ENCODE measurements at regions not wholly inside any gene's neighbourhood (a gene's known extent, or its start where the extent isn't known, plus 50 kb on each side); places are given as distances from the start of the nearest gene placed in this dataset.

GRCh38 chr2:226063704-226064440, 664.4 kb downstream of the NYAP2 start:
- FAIRE-seq, result no peak

GRCh38 chr2:226059961-226060627, 660.6 kb downstream of the NYAP2 start:
- no peak for FAIRE-seq

GRCh38 chr2:226057914-226058313, 658.4 kb downstream of the NYAP2 start:
- no peak for FAIRE-seq

- no peak for FAIRE-seq
Observed at GRCh38 chr2:226057365-226057764, 657.9 kb downstream of the NYAP2 start.

GRCh38 chr2:226052772-226053416, 653.4 kb downstream of the NYAP2 start:
- no peak for FAIRE-seq

- no peak for FAIRE-seq
Observed at GRCh38 chr2:226050822-226051221, 651.3 kb downstream of the NYAP2 start.

- FAIRE-seq, result no peak
Observed at GRCh38 chr2:226048611-226049010, 649.1 kb downstream of the NYAP2 start.

- no peak for FAIRE-seq
Observed at GRCh38 chr2:226045080-226045479, 645.6 kb downstream of the NYAP2 start.

- no peak for FAIRE-seq
Observed at GRCh38 chr2:226040344-226040900, 640.9 kb downstream of the NYAP2 start.

GRCh38 chr2:226037526-226037925, 638.0 kb downstream of the NYAP2 start:
- no peak for FAIRE-seq

GRCh38 chr2:226031647-226032501, 632.4 kb downstream of the NYAP2 start:
- no peak for FAIRE-seq

GRCh38 chr2:226030788-226031646, 631.5 kb downstream of the NYAP2 start:
- FAIRE-seq, result no peak

GRCh38 chr2:226030369-226030768, 630.9 kb downstream of the NYAP2 start:
- no peak for FAIRE-seq

GRCh38 chr2:226023946-226024345, 624.4 kb downstream of the NYAP2 start:
- no peak for FAIRE-seq

GRCh38 chr2:226023383-226023782, 623.9 kb downstream of the NYAP2 start:
- no peak for FAIRE-seq

- no peak for FAIRE-seq
Observed at GRCh38 chr2:226020956-226021355, 621.4 kb downstream of the NYAP2 start.

- no peak for FAIRE-seq
Observed at GRCh38 chr2:226020176-226020575, 620.7 kb downstream of the NYAP2 start.

- FAIRE-seq, result no peak
Observed at GRCh38 chr2:226018641-226019040, 619.1 kb downstream of the NYAP2 start.

GRCh38 chr2:226017537-226017936, 618.0 kb downstream of the NYAP2 start:
- no peak for FAIRE-seq

- FAIRE-seq, result no peak
Observed at GRCh38 chr2:226017107-226017506, 617.6 kb downstream of the NYAP2 start.

- FAIRE-seq, result no peak
Observed at GRCh38 chr2:226011716-226012450, 612.4 kb downstream of the NYAP2 start.

Data from A204.1 (cell line).